VCaP (cell line): ENCODE measurements at regions not wholly inside any gene's neighbourhood (a gene's known extent, or its start where the extent isn't known, plus 50 kb on each side); places are given as distances from the start of the nearest gene placed in this dataset.

ENCODE experiments used
- H3K27ac ChIP-seq: fragments of 450-650 bp; 2 replicates; pipeline ENCODE4 v1.5.1; 2017
- TF ChIP-seq, protein P1 (sequence below): fragments of 450-650 bp; conservative IDR thresholded peaks from 2 replicates; pipeline ENCODE4 v1.5.1; 2017; ENCODE audit warnings: mild to moderate bottlenecking, moderate library complexity

DNA sequence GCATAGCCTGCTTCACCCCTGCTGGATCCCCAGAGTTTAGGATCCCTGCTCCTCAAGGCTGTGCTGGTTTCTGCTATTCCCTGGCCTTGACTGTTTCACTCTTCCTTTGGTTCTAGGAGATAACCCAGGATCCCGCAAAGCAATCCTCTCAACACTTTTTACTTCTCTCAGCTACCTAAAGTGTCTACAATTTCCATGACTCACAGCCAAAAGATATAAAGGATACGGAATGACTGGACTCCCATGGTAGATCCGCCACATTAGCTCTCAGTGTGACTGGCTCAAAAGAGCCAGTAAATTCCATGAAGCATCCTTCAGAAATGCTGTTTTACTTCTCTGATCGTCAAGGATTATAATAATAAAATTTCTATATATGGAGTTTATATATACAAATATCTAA is 66.3 kb upstream of the TMEM164 start:
- TF ChIP-seq, protein P1, sequence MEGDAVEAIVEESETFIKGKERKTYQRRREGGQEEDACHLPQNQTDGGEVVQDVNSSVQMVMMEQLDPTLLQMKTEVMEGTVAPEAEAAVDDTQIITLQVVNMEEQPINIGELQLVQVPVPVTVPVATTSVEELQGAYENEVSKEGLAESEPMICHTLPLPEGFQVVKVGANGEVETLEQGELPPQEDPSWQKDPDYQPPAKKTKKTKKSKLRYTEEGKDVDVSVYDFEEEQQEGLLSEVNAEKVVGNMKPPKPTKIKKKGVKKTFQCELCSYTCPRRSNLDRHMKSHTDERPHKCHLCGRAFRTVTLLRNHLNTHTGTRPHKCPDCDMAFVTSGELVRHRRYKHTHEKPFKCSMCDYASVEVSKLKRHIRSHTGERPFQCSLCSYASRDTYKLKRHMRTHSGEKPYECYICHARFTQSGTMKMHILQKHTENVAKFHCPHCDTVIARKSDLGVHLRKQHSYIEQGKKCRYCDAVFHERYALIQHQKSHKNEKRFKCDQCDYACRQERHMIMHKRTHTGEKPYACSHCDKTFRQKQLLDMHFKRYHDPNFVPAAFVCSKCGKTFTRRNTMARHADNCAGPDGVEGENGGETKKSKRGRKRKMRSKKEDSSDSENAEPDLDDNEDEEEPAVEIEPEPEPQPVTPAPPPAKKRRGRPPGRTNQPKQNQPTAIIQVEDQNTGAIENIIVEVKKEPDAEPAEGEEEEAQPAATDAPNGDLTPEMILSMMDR: no peak

DNA sequence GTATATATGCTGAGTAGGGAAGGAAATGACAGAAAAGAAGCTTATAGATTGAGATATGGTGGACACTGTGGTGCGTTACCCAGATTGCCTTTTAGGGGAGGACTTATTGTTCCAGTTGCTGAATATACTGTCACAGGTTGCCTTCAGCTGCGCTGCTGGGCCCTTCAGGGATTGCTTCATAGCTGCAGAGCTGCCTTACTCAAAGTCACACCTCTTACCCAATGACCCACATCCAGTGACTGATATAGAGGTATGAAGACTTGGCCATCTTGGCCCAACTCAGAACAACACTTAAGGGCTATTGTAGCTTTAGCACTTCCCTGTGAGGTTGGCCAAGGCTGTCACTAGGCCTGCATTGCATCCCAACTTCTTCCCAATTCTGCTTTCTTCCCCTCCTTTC is 63.4 kb upstream of the TMEM164 start:
- TF ChIP-seq, protein P1: no peak

More for the DNA sequence above, 66.3 kb upstream of the TMEM164 start:
- no peak overlapping the region for H3K27ac ChIP-seq

GRCh38 chrX:109940411-109940810 is 62.5 kb upstream of the TMEM164 start:
- TF ChIP-seq, protein P1: no peak
- H3K27ac ChIP-seq: no peak overlapping the region

More for the DNA sequence above, 63.4 kb upstream of the TMEM164 start:
- no peak overlapping the region for H3K27ac ChIP-seq

DNA sequence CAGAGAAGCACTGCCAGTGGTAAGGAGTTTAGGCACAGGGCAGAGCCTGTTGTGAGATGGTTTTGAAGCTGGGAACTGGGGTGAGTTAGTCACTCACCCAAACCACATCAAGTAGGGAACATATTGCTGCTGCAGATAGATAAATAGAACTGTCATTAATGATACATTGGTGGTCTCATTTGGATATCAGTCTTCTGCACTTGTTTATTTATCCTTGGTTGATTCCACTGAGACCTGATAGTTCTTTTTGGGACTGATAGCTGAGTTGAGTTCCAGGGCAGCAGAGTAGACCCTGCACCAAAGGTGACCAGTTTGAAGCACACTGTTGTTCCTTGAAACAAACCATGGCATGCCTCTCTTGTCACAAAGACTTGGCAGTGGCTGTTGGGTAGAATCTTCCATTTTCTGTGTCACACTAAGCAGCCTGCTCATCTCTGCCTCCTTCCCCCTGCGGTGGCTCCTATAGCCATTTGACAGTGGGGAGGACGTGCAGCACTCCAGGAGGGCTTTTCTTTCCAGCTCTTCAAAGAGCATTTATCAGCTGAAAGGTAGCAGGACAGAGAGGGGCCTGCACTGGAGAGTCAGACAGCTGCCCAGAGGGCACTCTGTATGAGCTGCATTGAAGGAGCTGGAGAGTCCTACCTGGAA is 59.7 kb upstream of the TMEM164 start:
- no peak overlapping the region for H3K27ac ChIP-seq
- TF ChIP-seq, protein P1: no peak

- TF ChIP-seq, protein P1: no peak
- H3K27ac ChIP-seq: no peak overlapping the region
Observed at GRCh38 chrX:109943740-109944092, 59.2 kb upstream of the TMEM164 start.

- TF ChIP-seq, protein P1: no peak
- H3K27ac ChIP-seq: no peak overlapping the region
Observed at GRCh38 chrX:109952050-109952449, 50.9 kb upstream of the TMEM164 start.

- TF ChIP-seq, protein P1: no peak
- no peak overlapping the region for H3K27ac ChIP-seq
Observed at GRCh38 chrX:109952985-109953905, 49.7 kb upstream of the TMEM164 start.
